Nephron progenitor cell (in vitro differentiated cells): ENCODE measurements at regions not wholly inside any gene's neighbourhood (a gene's known extent, or its start where the extent isn't known, plus 50 kb on each side); places are given as distances from the start of the nearest gene placed in this dataset.
"Not testable (repeated sequence)": the region's sequence is repeated elsewhere in the genome, so short reads cannot be mapped to it uniquely, and the experiment has no call there.

Experiments
- DNase-seq: peaks from one replicate; pipeline ENCODE4 v3.0.0; 2021
- H3K27ac Mint-ChIP-seq: 2 replicates; pipeline ENCODE4 v1.8.0; 2021; ENCODE audit warnings: mild to moderate bottlenecking, moderate library complexity, mixed read lengths
- H3K27me3 Mint-ChIP-seq: 2 replicates; pipeline ENCODE4 v1.8.0; 2021; ENCODE audit warnings: mild to moderate bottlenecking, low read depth, mixed read lengths; ENCODE audit not compliant: poor library complexity
- H3K36me3 Mint-ChIP-seq: 2 replicates; pipeline ENCODE4 v1.8.0; 2021; ENCODE audit warnings: low read depth, mixed read lengths
- H3K4me1 Mint-ChIP-seq: 2 replicates; pipeline ENCODE4 v1.8.0; 2021; ENCODE audit warnings: mixed read lengths
- H3K4me3 Mint-ChIP-seq: 2 replicates; pipeline ENCODE4 v1.8.0; 2021; ENCODE audit warnings: mild to moderate bottlenecking, moderate library complexity, mixed read lengths
- H3K9me3 Mint-ChIP-seq: 2 replicates; pipeline ENCODE4 v1.8.0; 2021; ENCODE audit warnings: mild to moderate bottlenecking, moderate library complexity, mixed read lengths
- TF ChIP-seq, protein P1 (sequence below): fragments of 200-600 bp; sonication (generic); IDR thresholded peaks from 2 replicates; pipeline ENCODE4 v1.5.0; 2021; ENCODE audit warnings: antibody characterized with exemption

DNA sequence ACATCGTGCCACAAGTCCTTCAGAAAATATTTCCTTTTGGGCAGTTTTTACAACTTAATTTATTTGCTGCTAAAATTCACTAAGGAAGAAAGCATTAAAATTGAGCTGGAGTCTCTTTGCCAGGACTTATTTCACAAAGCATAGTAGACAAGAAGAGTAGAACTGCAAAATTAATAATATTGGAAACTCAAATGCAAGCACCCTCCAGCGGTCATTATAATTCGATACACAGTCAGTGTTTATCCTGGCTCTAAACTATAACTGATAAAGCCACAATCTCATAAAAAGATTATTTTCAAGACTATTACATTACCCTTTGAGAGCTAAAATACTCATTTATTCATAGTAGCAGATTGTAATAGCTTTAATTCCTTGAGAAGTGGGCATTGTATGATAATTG lies 655.4 kb downstream of the RWDD3 start:
- peaks cover 22% of the 10 kb centered on the region for H3K9me3 Mint-ChIP-seq
- H3K27me3 Mint-ChIP-seq, result no peaks in the 10 kb centered on the region
- peaks cover 19% of the 10 kb centered on the region for H3K36me3 Mint-ChIP-seq
- peaks cover 21% of the 10 kb centered on the region for H3K4me1 Mint-ChIP-seq
- DNase-seq, result no peak
- H3K27ac Mint-ChIP-seq, result peak overlapping the region; percentile 89
- H3K4me3 Mint-ChIP-seq, result peak overlapping the region; percentile 64
- TF ChIP-seq, protein P1, sequence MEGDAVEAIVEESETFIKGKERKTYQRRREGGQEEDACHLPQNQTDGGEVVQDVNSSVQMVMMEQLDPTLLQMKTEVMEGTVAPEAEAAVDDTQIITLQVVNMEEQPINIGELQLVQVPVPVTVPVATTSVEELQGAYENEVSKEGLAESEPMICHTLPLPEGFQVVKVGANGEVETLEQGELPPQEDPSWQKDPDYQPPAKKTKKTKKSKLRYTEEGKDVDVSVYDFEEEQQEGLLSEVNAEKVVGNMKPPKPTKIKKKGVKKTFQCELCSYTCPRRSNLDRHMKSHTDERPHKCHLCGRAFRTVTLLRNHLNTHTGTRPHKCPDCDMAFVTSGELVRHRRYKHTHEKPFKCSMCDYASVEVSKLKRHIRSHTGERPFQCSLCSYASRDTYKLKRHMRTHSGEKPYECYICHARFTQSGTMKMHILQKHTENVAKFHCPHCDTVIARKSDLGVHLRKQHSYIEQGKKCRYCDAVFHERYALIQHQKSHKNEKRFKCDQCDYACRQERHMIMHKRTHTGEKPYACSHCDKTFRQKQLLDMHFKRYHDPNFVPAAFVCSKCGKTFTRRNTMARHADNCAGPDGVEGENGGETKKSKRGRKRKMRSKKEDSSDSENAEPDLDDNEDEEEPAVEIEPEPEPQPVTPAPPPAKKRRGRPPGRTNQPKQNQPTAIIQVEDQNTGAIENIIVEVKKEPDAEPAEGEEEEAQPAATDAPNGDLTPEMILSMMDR, result no peak

DNA sequence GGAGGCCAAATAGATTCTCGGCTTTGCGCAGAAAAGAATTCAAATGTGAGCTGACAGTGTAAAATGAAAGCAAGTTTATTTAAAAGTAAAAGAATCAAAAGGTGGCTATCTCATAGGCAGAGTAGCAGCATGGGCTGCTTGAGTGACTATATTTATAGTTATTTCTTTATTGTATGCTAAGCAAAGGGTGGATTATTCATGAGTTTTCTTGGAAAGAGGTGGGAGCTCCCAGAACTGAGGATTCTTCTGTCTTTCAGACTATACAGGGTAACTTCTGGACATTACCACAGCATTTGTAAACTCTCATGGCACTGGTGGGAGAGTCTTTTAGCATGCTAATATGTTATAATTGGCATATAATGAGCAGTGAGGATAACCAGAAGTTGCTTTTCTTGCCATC lies 659.9 kb downstream of the RWDD3 start:
- Mint-ChIP-seq H3K27ac (no peak overlapping the region), H3K36me3 (peaks cover 32% of the 10 kb centered on the region), H3K27me3 (peaks cover 3% of the 10 kb centered on the region), H3K9me3 (peaks cover 57% of the 10 kb centered on the region), H3K4me3 (no peak overlapping the region), H3K4me1 (peaks cover 10% of the 10 kb centered on the region)
- no peak for DNase-seq
- TF ChIP-seq, protein P1, result no peak

DNA sequence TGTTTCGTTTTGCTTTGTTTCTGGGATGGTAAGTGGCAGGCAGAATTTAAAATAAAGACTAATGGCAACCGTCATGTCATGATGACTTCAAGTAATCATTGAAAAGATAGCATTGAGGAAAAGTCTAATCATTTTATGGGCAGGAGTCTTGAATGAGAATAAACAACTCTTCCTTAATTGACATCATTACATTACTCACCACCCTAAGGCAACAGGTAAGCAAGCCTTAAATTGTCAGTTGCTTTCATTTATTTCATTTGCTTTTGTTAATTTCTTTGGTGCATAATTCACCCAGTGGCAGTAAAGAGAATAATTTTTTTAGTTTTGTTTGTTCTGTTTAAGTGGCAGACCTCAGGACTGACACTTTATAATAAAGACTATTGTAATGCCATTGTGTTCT lies 669.0 kb downstream of the RWDD3 start:
- Mint-ChIP-seq H3K9me3 (peaks cover 39% of the 10 kb centered on the region), H3K27ac (no peak overlapping the region), H3K4me3 (no peak overlapping the region), H3K4me1 (no peaks in the 10 kb centered on the region), H3K36me3 (peaks cover 16% of the 10 kb centered on the region), H3K27me3 (peaks cover 3% of the 10 kb centered on the region)
- TF ChIP-seq, protein P1, result no peak
- no peak for DNase-seq

DNA sequence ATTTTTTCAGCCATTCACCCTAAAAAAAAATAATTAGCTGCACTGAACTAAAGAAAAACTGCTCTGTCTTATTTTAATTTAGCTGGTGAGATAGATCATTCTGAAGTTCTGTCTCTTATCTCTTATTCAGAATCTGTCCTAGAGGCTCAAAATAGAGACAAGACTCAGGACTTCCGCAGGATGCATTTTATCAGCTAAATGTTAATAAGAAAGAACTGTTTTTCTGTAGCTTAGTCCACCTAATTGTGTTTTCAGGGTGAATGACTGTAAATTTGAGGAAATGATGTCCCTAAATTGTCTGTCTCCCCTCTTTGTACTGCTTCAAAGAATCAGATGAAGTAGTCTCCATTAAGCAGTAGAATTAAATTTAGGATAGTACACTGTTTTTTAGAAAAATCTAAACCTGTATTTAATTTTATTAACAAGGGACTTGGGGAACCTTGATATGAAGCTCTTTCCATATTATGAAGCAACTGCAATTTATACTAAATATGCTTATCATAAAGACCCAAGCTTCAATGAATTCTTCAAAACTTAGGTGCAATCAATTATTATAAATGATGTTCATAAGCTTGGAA lies 671.9 kb downstream of the RWDD3 start:
- Mint-ChIP-seq H3K9me3 (peaks cover 41% of the 10 kb centered on the region), H3K4me3 (no peak overlapping the region), H3K4me1 (no peaks in the 10 kb centered on the region), H3K27ac (no peak overlapping the region), H3K36me3 (peaks cover 9% of the 10 kb centered on the region), H3K27me3 (peaks cover 3% of the 10 kb centered on the region)
- TF ChIP-seq, protein P1, result no peak
- DNase-seq, result no peak

DNA sequence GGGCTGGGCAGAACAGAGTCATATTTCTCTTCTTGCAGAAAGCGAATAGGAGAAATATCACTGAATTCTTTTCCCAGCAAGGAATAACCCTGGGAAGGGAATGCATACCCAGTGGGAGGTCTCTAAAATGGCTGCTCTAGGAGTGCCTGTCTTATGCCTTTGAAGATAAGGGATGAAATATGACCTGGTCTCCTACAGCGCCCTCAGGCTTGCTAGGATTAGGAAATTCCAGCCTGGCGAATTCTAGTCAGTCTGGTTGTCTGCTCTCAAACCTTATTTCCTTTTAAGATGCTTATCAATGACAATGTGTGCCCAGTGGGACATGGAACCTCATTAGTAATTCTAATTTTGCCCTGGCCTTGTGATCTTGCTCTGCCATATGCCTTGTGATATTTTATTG lies 677.7 kb downstream of the RWDD3 start:
- H3K4me3 Mint-ChIP-seq, H3K27ac Mint-ChIP-seq, H3K27me3 Mint-ChIP-seq, DNase-seq, H3K4me1 Mint-ChIP-seq: not testable (repeated sequence)
- Mint-ChIP-seq H3K9me3 (peaks cover 76% of the 10 kb centered on the region), H3K36me3 (peaks cover 26% of the 10 kb centered on the region)

DNA sequence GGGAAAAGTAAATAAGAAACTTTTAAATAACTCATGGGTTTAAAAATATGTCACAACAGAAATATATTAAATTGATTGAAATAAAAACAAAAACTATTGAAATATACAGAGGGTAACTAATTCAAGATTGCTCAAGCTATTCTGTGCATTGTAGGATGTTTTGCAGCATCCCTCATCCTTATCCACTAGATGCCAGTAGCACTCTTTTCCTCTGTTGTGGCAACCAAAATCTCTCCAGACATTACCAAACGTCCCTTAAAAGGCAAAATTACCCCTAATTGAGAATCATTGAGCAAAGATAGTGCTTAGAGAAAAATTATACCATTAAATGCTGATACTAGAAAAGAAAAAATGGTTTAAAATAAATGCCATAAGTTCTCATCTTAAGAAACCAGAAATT lies 682.6 kb downstream of the RWDD3 start:
- TF ChIP-seq, protein P1, result peak; percentile 51
- H3K4me3 Mint-ChIP-seq, result no peak overlapping the region
- peaks cover 41% of the 10 kb centered on the region for H3K9me3 Mint-ChIP-seq
- H3K27ac Mint-ChIP-seq, result no peak overlapping the region
- DNase-seq, result no peak
- H3K27me3 Mint-ChIP-seq, result no peaks in the 10 kb centered on the region
- peaks cover 9% of the 10 kb centered on the region for H3K36me3 Mint-ChIP-seq
- H3K4me1 Mint-ChIP-seq, result no peaks in the 10 kb centered on the region
